HEK293 (cell line): ENCODE measurements at regions not wholly inside any gene's neighbourhood (a gene's known extent, or its start where the extent isn't known, plus 50 kb on each side); places are given as distances from the start of the nearest gene placed in this dataset.

Source experiments
- CTCF ChIA-PET: fragments of 350-600 bp; formaldehyde crosslinking; extraction: SDS; loops from one replicate; lab custom pipeline; 2021; ENCODE audit warnings: antibody characterized with exemption; lab: Yijun Ruan, JAX
- POLR2A ChIA-PET: fragments of 300-600 bp; formaldehyde crosslinking; extraction: SDS; loops from one replicate; lab custom pipeline; 2020; ENCODE audit warnings: antibody characterized with exemption, inconsistent platforms; lab: Yijun Ruan, JAX
- H3K27ac ChIP-seq: fragments of 200-500 bp; sonication (Bioruptor generic); 2 replicates; pipeline ENCODE4 v1.5.1; 2014; ENCODE audit warnings: low read depth, low read length, control low read depth, inconsistent platforms; ENCODE audit errors: extremely low read depth
- H3K36me3 ChIP-seq, 2 experiments: fragments of 200-500 bp in 1 of 2; sonication (Bioruptor generic) in 1 of 2; 1 replicate in 1 of 2; 2 replicates in 1 of 2; pipeline ENCODE4 v1.5.1; 2014 to 2017; ENCODE audit warnings: inconsistent platforms in 2 of 2, low read length in 2 of 2; ENCODE audit not compliant: control insufficient read depth in 2 of 2, insufficient read depth in 1 of 2
- H3K4me1 ChIP-seq: fragments of 200-500 bp; sonication (Bioruptor generic); 2 replicates; pipeline ENCODE4 v1.5.1; 2014; ENCODE audit warnings: mild to moderate bottlenecking, low read length, inconsistent platforms; ENCODE audit not compliant: control insufficient read depth, insufficient read depth
- H3K4me3 ChIP-seq: 2 replicates; pipeline ENCODE4 v1.5.1; 2011; ENCODE audit warnings: low read depth, mild to moderate bottlenecking, control low read depth, low read length, moderate library complexity
- H3K9me3 ChIP-seq: fragments of 200-500 bp; sonication (Bioruptor generic); 2 replicates; pipeline ENCODE4 v1.5.1; 2014; ENCODE audit warnings: low read depth, low read length, inconsistent platforms; ENCODE audit not compliant: control insufficient read depth, insufficient read depth
- KLF10 ChIP-seq: fragments of 450-650 bp; IDR thresholded peaks from 2 replicates; pipeline ENCODE4 v1.5.1; 2018; ENCODE audit warnings: missing biosample characterization, mild to moderate bottlenecking, missing genetic modification characterization
- KLF8 ChIP-seq: fragments of 450-650 bp; formaldehyde crosslinking; IDR thresholded peaks from 2 replicates; pipeline ENCODE4 v1.5.1; 2016; ENCODE audit warnings: missing biosample characterization, missing genetic modification characterization
- OVOL3 ChIP-seq: fragments of 450-650 bp; formaldehyde crosslinking; IDR thresholded peaks from 2 replicates; pipeline ENCODE4 v1.5.1; 2016; ENCODE audit warnings: missing biosample characterization, missing genetic modification characterization
- SP2 ChIP-seq: fragments of 450-650 bp; formaldehyde crosslinking; IDR thresholded peaks from 2 replicates; pipeline ENCODE4 v1.5.1; 2016; ENCODE audit warnings: missing biosample characterization, missing genetic modification characterization
- ZNF121 ChIP-seq: fragments of 450-650 bp; formaldehyde crosslinking; IDR thresholded peaks from 2 replicates; pipeline ENCODE4 v1.5.1; 2016; ENCODE audit warnings: missing biosample characterization, missing genetic modification characterization
- ZNF138 ChIP-seq: fragments of 450-650 bp; formaldehyde crosslinking; IDR thresholded peaks from 2 replicates; pipeline ENCODE4 v1.5.1; 2016; ENCODE audit warnings: missing biosample characterization, missing genetic modification characterization, borderline replicate concordance
- ZNF169 ChIP-seq: fragments of 450-650 bp; formaldehyde crosslinking; IDR thresholded peaks from 2 replicates; pipeline ENCODE4 v1.5.1; 2016; ENCODE audit warnings: missing biosample characterization, missing genetic modification characterization
- ZNF175 ChIP-seq: fragments of 450-650 bp; formaldehyde crosslinking; IDR thresholded peaks from 2 replicates; pipeline ENCODE4 v1.5.1; 2016; ENCODE audit warnings: missing biosample characterization, missing genetic modification characterization
- ZNF350 ChIP-seq: fragments of 450-650 bp; formaldehyde crosslinking; IDR thresholded peaks from 2 replicates; pipeline ENCODE4 v1.5.0; 2017; ENCODE audit warnings: missing biosample characterization, mild to moderate bottlenecking, missing genetic modification characterization
- ZNF398 ChIP-seq: fragments of 450-650 bp; formaldehyde crosslinking; IDR thresholded peaks from 2 replicates; pipeline ENCODE4 v1.5.1; 2017; ENCODE audit warnings: missing biosample characterization, missing genetic modification characterization
- ZNF416 ChIP-seq: fragments of 450-650 bp; formaldehyde crosslinking; IDR thresholded peaks from 2 replicates; pipeline ENCODE4 v1.5.1; 2016; ENCODE audit warnings: missing biosample characterization, missing genetic modification characterization
- ZNF513 ChIP-seq: fragments of 450-650 bp; IDR thresholded peaks from 2 replicates; pipeline ENCODE4 v1.5.1; 2018; ENCODE audit warnings: missing biosample characterization, missing genetic modification characterization
- ZNF548 ChIP-seq: fragments of 450-650 bp; formaldehyde crosslinking; IDR thresholded peaks from 2 replicates; pipeline ENCODE4 v1.5.1; 2016; ENCODE audit warnings: missing biosample characterization, missing genetic modification characterization
- ZNF558 ChIP-seq: fragments of 450-650 bp; formaldehyde crosslinking; IDR thresholded peaks from 2 replicates; pipeline ENCODE4 v1.5.1; 2016; ENCODE audit warnings: missing biosample characterization, missing genetic modification characterization
- ZNF596 ChIP-seq: fragments of 450-650 bp; IDR thresholded peaks from 2 replicates; pipeline ENCODE4 v1.5.0; 2018; ENCODE audit warnings: missing biosample characterization, mild to moderate bottlenecking, missing genetic modification characterization, moderate library complexity
- ZNF776 ChIP-seq: fragments of 450-650 bp; formaldehyde crosslinking; IDR thresholded peaks from 2 replicates; pipeline ENCODE4 v1.5.0; 2017; ENCODE audit warnings: missing biosample characterization, missing genetic modification characterization, borderline replicate concordance
- ZSCAN5A ChIP-seq: fragments of 450-650 bp; formaldehyde crosslinking; IDR thresholded peaks from 2 replicates; pipeline ENCODE4 v1.5.1; 2016; ENCODE audit warnings: missing biosample characterization, missing genetic modification characterization

- TF ChIP-seq ZNF398 (tag by site-specific recombination) = no peak
- TF ChIP-seq ZNF175 (tag by site-specific recombination) = no peak
- no peak for TF ChIP-seq ZNF776 (tag by site-specific recombination)
- no peak for TF ChIP-seq ZSCAN5A (tag by site-specific recombination)
- TF ChIP-seq OVOL3 (tag by site-specific recombination) = no peak
- no peak for TF ChIP-seq ZNF416
- TF ChIP-seq ZNF138 (tag by site-specific recombination) = no peak
- TF ChIP-seq ZNF350 (tag by site-specific recombination) = no peak
- no peak for TF ChIP-seq ZNF548 (tag by site-specific recombination)
- no peak for TF ChIP-seq ZNF121
Observed at GRCh38 chr3:72080095-72080494, 295.1 kb upstream of the PROK2 start (continued).

GRCh38 chr3:72079369-72079872 lies 294.5 kb upstream of the PROK2 start:
- no peaks in the 10 kb centered on the region for H3K9me3 ChIP-seq
- no peak overlapping the region for H3K4me3 ChIP-seq
- H3K27ac ChIP-seq = no peak overlapping the region
- ChIA-PET POLR2A (no interaction called here), CTCF (interaction anchor here (0.7 kb wide), 1 partner anchor 584 kb away, joined by 3 read pairs; no protein-coding TSS in a partner anchor)
- TF ChIP-seq ZNF513 = no peak
- peaks cover 3% of the 10 kb centered on the region for H3K4me1 ChIP-seq
- H3K36me3 ChIP-seq = no peaks in the 10 kb centered on the region

GRCh38 chr3:72078676-72079368 lies 293.9 kb upstream of the PROK2 start:
- ChIA-PET POLR2A (no interaction called here), CTCF (no interaction called here)
- H3K4me3 ChIP-seq = no peak overlapping the region
- TF ChIP-seq KLF8 (tag by site-specific recombination) (no peak), ZNF596 (tag by site-specific recombination) (no peak), ZNF558 (tag by site-specific recombination) (no peak), KLF10 (tag by site-specific recombination) (no peak), SP2 (tag by site-specific recombination) (no peak), ZNF169 (tag by site-specific recombination) (no peak)
- peaks cover 3% of the 10 kb centered on the region for H3K4me1 ChIP-seq
- no peak overlapping the region for H3K27ac ChIP-seq
- H3K36me3 ChIP-seq = no peaks in the 10 kb centered on the region
- H3K9me3 ChIP-seq = no peaks in the 10 kb centered on the region
